ENCODE measurements at regions not wholly inside any gene's neighbourhood (a gene's known extent, or its start where the extent isn't known, plus 50 kb on each side); places are given as distances from the start of the nearest gene placed in this dataset.
"Not testable (repeated sequence)": the region's sequence is repeated elsewhere in the genome, so short reads cannot be mapped to it uniquely, and the experiment has no call there.

DNA sequence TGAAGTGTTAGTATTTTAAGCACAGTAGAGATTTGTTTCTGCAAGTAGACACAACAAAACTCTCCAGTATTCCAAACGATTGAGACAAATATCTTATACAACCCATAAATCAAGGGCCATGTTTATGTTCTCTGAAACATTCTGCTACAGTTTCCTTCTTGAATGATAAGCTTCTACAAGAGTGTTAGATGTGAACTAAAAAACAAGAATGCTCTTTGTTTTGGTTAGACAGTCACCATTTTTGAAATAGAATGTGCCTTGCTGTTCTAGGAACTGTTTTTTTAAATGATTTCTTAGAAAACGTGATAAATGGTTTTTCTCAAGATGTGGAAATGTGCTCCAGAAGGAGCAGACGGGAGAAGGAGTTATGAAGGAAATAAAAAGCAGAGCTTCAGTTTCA, 1656.3 kb upstream of the FLRT2 start:
- DNase-seq = no peak

DNA sequence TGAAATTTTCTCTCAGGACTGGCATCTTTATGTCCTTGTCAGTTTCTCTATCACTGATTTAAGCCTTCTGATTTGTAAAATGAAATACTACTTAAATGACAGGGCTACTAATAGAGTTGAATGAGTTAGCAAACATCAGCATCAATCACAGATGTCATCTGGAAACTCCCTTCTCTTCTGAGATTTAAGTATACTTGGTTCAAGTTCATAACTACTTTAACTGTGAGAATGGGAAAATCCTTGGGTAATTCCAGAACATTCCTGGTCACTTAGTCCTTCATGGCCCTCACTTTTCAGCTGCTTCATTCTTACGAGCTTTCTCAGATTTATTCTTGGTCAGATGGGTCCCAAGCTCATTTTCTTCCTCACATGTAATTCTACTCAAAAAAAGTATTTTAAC, 1655.3 kb upstream of the FLRT2 start:
- DNase-seq = no peak

DNA sequence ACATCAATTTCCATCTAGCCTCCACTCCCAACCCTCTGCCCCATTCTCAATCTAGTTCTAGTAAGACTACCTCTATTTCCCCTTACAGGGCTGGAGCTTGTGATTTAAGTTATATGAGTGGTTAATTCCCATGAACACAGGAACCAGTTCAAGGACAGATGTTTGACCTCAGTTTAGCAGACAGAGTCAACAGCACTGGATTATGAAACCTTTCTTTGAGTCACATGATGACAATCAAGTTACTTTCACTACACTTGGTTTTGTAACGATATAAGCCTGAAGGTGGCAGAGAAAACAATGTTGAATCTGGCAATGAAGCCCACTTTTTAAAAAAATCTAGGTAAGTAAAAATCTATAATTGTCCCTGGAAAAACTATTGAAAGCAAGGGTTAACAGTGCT, 1646.2 kb upstream of the FLRT2 start:
- no peak for DNase-seq

DNA sequence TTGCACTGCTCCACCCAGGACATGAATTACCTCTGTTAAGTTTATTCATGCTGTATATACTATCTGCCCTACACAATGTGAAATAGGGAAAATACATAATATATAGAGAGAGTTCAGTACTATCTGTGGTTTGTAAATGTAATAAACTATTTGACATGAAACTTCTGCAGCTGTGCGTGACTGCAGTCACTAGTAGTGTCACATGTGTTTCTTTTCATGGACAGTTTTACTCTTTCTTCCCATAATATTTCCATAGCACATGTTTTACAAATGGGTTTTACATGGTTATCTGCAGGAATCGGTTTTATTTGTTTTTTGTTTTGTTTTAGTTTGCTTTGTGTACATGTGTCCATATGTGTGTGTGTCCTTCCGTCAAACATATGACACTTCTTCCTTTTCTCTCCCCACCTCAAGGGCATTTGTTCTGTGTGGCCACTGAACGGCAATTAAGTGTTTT, 1644.1 kb upstream of the FLRT2 start:
- no peak for DNase-seq

DNA sequence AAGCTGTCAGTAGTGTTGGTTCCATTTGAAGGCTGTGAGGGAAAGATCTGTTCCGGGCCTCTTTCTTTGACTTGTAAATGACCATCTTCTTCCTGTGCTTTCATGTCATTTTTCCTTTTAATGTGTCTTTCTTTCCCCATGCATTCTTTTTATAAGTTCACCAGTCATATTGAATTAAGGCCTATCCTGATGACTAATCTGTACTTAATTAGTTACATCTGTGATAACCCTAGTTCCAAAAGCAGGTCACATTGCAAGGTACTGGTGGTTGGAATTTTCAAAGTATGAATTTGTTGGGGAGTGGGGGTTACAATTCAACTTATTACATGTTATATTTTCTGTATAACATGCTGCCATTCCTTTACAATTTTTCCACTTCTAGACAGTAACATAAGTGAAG, 1642.1 kb upstream of the FLRT2 start:
- no peak for DNase-seq

DNA sequence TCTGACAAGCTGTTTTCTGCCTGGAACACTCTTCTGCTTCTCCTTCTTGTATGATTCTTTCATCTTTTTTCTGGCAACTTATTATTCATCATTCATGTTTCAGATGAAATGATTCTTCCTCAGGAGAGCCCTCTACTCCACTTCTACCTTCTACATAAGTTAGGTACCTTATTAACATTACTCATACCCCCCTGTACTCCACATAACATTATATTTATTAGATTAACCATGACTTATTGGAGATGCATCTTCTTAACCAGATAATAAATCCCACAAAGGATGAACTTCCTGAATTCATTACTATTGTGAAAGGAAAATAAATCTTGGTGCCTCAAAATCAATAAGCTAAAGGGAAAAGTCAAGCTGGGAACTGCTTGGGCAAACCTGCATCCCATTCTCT, 1636.5 kb upstream of the FLRT2 start:
- no peak for DNase-seq

DNA sequence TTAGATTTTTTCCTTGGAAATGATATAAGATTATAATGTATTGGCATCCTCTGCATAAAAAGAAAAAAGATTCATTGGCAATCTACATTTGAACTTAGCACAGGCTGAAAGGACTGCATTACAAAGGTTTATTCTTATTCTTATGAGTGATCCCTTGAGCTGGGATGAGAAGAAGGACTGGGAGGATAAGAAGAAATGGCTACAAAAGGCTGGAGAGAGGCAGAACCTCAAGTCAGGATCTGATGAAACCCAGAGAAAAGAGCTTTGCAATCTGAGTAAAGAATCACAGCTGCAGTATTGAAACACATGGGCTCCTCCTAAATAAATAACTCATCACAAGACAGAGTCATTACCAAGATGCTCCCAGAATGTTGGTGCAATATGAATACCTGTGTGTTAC, 1635.4 kb upstream of the FLRT2 start:
- DNase-seq = no peak

DNA sequence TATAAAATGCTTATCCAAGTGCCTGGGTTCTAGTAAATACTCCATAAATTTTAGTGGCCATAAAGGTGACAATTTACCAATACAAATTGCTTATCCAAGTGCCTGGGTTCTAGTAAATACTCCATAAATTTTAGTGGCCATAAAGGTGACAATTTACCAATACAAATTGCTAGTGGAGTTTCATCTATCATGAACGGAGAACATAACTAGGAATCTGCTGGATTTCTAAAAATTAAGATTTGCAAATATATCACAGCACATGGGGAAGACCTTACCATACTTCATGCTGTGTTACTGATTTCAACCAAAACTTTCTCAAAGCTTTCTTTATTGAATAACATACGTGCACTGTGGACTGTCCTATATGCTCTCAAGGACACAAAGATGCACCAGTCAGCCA, 1631.4 kb upstream of the FLRT2 start:
- DNase-seq = not testable (repeated sequence)

DNA sequence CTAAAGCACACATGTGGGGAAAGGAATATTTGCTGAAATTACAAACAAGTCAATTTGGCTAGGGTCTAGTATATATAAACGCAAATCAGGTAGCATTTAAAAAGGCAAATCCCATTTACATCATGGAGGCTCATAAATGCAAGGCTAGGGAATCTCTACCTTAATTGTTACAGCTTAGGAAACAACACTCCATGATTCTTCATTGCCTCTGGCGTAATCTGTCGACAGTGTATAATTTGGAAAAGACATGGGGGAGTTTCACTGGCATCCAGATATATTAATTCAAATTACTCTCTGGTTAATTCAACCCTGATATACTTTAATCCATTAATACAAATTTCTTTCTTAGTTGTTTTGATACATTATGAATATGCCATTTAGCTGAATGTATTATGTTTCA, 1630.2 kb upstream of the FLRT2 start:
- DNase-seq = no peak

DNA sequence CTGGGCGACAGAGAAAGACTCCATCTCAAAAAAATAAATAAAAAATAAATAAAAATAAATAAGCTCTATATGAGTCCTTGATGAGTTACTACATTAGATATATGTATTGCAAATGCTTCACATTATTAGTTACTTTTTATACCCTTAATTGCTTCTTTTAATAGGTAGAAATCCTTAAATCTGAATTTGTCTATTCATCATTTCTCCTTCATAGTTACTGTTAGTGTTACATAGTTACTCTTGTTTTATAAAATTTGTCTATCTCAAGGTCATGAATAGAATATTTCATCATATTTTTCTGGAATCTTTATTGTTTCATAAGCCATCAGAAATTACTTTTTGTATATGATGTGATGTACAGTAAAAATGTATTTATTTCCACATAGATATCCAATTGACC, 1624.8 kb upstream of the FLRT2 start:
- no peak for DNase-seq

DNA sequence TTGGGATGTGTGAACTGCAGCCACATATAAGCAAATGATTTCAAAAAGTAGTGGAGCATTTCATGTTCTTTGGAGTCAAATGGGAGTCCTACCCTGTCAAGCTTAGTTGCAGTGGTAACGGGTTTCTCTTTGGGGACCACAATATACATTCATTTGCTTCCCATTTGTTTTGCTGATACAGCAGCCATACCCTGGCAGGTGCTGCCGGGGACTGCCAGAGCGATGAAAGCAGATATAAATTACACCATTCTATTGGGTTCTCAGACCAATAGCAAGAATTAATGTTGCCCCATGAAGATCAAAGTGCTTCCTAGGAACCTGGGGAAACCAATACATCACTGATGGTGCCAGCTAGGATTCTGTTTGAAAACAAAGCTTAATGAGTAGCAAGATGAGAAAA, 1621.5 kb upstream of the FLRT2 start:
- no peak for DNase-seq

DNA sequence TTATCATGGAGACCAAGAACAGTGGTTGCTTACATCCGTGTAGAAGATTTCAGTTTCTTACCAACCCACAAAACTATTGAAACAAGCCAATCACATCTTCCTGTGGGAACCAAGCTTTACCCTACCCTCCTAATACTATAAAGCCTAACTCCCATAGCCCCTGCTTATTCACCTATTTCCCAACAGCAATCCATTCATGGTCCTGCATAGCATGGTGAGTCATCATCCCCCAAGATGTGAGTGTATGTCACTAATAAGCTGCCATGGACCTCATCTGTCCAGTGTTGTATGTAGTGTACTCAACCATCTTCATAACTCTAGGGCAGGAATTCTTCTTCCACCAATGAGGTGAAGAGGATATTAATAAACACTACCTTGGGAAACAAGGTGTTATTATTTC, 1620.4 kb upstream of the FLRT2 start:
- no peak for DNase-seq

DNA sequence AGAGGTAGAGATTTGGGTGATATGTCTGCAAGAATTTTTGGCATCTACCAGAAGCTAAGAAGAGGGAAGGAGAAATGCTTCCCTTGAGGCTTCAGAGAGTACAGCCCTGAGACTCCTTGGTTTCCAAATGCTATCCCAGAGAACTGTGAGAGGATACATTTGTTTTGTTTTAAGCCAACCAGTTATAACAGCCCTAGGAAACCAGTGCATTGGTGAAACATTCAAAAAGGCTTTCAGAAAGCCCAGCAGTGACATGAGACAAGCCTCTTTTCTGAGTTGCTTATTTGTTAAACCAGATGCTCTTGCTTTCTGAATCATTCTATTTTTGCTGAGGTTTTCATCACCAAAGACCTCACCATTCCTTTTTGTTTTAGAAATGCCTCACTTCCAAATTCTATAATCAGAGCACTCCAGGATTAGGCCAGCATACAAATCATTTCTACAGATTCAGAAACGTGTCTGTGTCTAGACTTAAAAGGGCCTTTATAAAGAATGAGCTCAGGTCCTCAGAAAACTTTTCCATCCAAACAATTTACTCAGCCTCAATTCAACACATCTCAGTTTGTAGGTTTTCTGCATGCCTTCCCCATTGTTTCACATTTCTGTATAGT, 1617.8 kb upstream of the FLRT2 start:
- no peak for DNase-seq

DNA sequence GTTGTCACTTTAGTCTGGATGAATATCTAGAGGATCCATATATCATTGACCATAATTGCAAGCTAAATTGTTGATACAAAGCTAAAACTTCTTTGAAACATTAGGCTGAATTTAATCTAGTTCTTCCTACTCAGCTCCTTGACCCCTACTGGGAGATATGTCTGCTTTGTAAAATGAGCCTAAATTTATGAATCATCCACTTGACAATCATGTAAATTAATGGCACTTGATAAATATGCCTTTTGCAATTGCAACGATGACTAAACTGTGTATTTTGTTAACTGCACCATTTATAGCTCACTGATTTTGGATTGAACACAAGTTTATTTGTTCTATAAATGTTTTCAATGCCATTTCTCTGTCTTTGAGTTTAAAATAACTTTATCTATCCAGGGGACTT, 1616.5 kb upstream of the FLRT2 start:
- DNase-seq = no peak

DNA sequence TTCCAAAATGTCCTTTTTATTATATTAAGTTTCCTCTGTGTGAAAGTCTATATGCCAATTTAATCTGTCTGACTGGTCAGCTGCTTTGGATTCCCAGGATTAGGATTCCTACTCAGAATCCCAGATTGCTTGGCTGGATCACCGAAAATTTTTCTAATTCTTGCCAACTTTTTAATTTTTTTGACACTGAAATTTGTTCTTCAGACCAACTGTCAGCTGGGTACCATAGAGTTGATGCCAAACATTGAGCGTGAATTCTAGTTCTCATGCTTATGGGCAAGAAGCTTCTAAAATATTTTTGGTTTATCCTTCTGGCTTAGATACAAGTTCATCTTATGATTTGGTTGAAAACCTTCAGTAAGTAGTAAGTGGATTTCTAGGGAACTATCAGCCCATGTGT, 1611.4 kb upstream of the FLRT2 start:
- no peak for DNase-seq

DNA sequence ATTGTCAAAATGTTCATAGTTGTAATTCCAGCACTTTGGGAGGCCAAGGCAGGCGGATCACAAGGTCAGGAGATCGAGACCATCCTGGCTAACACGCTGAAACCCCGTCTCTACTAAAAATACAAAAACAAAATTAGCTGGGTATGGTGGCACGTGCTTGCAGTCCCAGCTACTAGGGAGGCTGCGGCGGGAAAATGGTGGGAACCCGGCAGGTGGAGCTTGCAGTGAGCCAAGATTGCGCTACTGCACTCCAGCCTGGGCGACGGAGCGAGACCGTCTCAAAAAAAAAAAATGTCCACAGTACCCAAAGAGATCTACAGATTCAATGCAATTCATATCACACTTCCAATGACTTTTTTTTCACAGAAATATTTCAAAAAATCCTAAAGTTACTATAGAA, 1610.3 kb upstream of the FLRT2 start:
- DNase-seq = not testable (repeated sequence)

DNA sequence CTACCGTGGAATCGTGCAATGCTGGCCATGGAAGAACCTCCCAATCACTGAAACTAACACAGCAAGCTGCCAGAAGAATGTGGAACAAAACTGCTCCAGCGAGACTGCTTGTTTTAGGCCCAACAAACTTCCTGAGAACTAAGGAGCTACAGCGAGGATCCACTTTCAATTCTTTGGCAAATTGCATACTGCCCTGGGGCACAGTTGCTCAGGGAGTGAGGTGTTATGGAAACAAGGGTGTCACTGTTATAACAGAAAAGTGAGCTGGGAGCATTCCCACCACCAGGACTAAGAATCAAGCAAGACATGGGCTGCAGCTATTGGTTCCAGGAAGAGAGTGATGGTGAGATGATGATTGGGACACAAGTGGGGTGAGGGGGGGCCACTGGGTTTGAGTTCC, 1606.1 kb upstream of the FLRT2 start:
- DNase-seq = no peak

DNA sequence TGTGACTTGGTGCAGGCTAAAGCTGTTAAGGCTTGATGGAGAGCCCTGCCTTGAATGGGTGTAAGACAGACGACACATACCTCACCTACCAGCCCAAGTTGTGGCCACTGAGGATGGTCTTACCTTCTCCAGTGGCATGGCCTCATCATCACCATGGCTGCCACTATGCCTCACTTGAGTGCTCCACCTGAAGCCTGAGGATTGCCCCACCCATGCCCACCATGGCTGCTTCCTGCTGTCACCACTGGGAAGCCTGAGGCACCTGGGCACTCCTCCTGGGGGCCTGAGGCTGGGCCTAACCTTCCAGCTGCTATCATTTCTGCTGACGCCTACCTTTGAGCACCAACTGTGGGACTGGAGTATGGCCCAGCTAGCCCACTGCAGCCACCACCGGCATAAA, 1605.7 kb upstream of the FLRT2 start:
- no peak for DNase-seq

DNA sequence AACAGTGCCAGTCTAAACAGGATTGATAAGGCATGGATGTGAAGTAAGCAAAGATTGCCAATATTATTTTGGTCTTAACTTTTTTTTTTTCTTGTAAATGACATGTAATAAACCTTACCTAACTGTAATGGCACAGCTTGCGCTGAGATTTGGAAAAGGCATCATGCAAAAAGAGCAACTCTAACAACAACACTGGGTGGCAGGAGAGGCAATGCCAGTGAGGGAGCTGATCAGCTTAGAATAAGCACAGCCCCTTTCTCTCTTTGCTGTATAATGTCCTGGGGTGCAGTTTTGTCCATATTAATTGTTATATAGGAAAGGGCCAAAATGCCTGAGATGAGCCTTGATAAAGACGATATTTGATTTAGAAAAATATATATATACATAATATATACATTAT, 1589.7 kb upstream of the FLRT2 start:
- DNase-seq = peak; percentile 6

DNA sequence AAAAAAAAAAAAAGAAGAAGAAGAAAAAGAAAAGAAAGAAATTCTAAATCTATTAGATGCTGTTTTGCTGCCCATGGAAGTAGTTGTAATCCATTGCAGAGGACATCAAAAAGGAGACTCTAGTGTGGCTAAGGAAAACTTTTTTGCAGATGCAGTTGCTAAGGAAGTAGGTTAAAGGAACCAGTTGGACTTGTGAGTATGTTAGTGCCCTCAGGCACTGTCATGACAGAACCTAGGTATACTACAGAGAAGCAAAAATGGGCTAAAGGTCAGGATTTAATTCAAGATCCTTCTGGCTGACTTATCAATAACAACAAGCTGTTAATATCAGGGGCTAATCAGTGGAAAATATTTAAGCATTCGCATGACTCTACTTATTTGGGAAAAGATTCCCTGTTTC, 1571.6 kb upstream of the FLRT2 start:
- no peak for DNase-seq

DNA sequence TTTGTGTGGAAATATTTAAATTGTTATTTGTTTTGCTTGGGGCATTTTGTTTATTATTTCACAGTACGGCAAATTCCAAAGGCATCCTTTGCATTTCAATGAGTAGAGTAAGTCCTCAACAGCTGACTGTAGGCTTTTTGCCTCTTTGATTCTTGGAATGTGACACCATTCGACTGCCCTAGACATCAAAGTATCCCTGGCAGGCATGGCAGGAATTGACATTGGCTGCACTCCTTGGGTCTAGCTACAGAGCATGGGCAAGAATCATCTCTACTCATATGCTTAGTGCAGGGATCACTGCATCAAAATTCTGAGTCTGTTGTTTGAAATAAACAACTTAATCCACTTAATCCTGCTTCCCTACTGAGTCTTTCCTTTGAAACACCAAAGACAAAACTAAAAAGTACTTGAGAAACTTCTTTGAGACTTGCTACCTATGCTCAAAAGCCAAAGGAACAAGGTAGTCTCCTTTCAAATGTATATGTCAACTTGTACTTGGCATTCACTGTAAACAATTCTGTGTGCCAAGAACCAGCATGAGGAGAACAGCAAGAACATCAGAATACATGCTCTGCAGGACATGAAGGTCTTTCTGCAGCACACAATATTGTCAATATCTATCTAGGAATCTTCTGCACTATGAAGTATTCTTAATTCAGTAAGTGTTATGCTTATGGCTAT, 1569.0 kb upstream of the FLRT2 start:
- DNase-seq = no peak

DNA sequence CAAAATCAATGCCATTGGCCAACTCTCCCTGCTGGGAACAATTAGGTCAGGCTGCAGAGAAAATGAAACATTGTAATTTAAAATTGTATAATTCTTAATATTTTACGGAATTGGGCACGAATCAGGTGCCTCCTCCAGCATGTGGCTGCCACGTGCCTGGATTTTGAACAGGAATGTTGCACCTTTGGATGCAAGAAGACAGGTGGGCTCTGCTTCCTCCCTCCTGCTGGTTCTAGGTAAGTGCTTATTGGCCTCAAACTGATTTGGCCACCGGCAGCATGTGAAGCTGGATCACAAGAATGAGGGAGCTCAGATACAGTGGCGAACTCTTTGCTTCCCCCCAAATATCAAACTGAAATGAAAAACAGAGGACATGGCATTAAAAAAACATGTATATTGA, 1559.9 kb upstream of the FLRT2 start:
- no peak for DNase-seq

DNA sequence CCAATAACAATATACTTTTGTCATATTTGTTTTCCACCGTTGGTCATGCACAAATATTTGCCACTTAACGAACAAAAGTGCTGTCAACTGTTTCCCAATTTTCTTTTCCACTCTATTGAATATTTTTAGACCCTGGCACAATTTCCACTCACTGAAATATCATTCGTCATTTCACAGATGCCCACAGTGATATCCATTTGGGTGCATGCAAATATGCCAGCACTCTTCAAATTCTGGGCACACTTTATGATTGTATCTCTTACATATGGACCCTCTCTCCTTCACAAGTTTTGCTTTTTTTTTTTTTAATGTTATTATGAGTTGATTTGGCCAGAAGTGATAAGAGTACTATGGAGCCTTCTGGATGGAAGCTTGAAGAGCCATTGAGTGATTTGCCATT, 1557.3 kb upstream of the FLRT2 start:
- DNase-seq = no peak

DNA sequence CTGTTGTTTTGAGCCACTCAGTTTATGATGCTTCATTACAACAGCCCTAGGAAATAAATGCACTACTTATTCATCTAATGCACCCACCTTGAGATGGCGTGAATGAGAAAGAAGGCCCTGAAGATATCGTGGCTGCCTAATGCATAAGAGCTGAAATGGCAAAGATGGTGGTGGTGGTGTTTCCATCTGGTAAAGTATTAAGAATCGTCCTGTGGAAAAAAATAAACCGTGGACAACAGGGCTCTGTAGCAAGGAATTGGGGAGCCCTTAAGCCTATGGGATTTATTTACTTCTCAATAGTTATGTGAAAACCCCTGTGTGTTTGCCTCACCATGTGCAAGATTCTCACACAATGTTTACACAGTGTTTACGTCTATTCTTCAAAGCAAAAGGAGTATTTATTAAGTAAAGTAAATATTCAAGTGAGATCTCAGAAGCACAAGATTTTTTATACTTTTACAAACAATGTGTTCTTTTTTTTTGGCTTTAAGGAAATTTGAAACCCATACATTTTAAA, 1555.2 kb upstream of the FLRT2 start:
- no peak for DNase-seq

DNA sequence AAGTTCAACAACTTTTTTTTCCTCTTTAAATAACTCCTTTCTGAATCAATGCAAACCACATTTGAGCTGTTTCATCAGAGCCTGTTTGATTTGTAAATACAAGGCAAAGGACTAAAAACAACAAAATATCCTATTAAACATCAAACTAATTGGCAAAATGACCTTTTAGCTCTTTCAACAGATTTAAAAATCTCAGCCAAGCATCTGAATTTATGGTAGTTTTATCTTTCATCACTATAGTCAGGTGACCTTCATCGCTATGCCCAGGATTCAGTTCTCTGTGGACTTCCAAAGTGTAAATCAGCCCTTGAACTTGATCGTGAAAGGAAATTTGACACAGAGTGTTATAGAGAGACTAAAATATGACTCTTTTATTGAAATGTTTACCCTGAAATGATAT, 1554.5 kb upstream of the FLRT2 start:
- no peak for DNase-seq

Data from NCI-H345 (cell line).